Thyroid gland (tissue), 4 donors: ENCODE measurements at regions not wholly inside any gene's neighbourhood (a gene's known extent, or its start where the extent isn't known, plus 50 kb on each side); places are given as distances from the start of the nearest gene placed in this dataset.

ENCODE experiments used
- POLR2A ChIP-seq, 2 donors: fragments of 450-650 bp; IDR thresholded peaks; one replicate each; pipeline ENCODE4 v1.6.1; 2017; ENCODE audit warnings: antibody characterized with exemption in 2 of 2, mild to moderate bottlenecking in 2 of 2, moderate library complexity in 1 of 2
- TF ChIP-seq, protein P1 (sequence below), 6 experiments: fragments of 200-600 bp in 3 of 6; fragments of 450-650 bp in 3 of 6; sonication (generic) in 3 of 6; IDR thresholded peaks; one replicate each; pipeline ENCODE4 v1.5.1; 2016 to 2019; ENCODE audit warnings: antibody characterized with exemption in 6 of 6, mild to moderate bottlenecking in 2 of 6, inconsistent platforms in 1 of 6, moderate library complexity in 1 of 6

GRCh38 chr15:66997212-66997611, 68.2 kb upstream of the SMAD3 start:
- TF ChIP-seq, protein P1, sequence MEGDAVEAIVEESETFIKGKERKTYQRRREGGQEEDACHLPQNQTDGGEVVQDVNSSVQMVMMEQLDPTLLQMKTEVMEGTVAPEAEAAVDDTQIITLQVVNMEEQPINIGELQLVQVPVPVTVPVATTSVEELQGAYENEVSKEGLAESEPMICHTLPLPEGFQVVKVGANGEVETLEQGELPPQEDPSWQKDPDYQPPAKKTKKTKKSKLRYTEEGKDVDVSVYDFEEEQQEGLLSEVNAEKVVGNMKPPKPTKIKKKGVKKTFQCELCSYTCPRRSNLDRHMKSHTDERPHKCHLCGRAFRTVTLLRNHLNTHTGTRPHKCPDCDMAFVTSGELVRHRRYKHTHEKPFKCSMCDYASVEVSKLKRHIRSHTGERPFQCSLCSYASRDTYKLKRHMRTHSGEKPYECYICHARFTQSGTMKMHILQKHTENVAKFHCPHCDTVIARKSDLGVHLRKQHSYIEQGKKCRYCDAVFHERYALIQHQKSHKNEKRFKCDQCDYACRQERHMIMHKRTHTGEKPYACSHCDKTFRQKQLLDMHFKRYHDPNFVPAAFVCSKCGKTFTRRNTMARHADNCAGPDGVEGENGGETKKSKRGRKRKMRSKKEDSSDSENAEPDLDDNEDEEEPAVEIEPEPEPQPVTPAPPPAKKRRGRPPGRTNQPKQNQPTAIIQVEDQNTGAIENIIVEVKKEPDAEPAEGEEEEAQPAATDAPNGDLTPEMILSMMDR (IDR thresholded peaks at IDR 0.05): no peak
- no peak for TF ChIP-seq POLR2A (IDR thresholded peaks at IDR 0.05)
